Mesenchymal stem cell (in vitro differentiated cells and primary cell): ENCODE measurements at regions not wholly inside any gene's neighbourhood (a gene's known extent, or its start where the extent isn't known, plus 50 kb on each side); places are given as distances from the start of the nearest gene placed in this dataset.
"Not testable (repeated sequence)": the region's sequence is repeated elsewhere in the genome, so short reads cannot be mapped to it uniquely, and the experiment has no call there.

Source experiments
- DNase-seq: peaks from one replicate; pipeline ENCODE4 v3.0.0-alpha.2; 2013
- H2AFZ ChIP-seq: one replicate; pipeline ENCODE4 v1.6.1; 2013; ENCODE audit warnings: low read depth, mild to moderate bottlenecking, control low read depth, inconsistent platforms, low read length, moderate library complexity
- H2AK5ac ChIP-seq: 2 replicates; pipeline ENCODE4 v1.6.1; 2013; ENCODE audit warnings: low read length, moderate library complexity, mild to moderate bottlenecking, inconsistent platforms; ENCODE audit not compliant: severe bottlenecking
- H2BK120ac ChIP-seq: one replicate; pipeline ENCODE4 v1.6.1; 2013; ENCODE audit warnings: low read depth, mild to moderate bottlenecking, inconsistent platforms, low read length, moderate library complexity
- H2BK12ac ChIP-seq, 2 experiments: one replicate each; pipeline ENCODE4 v1.6.1; 2013; ENCODE audit warnings: inconsistent platforms in 2 of 2, low read length in 2 of 2, mild to moderate bottlenecking in 2 of 2, moderate library complexity in 2 of 2, control low read depth in 1 of 2
- H2BK15ac ChIP-seq: one replicate; pipeline ENCODE4 v1.6.1; 2013; ENCODE audit warnings: mild to moderate bottlenecking, low read depth, inconsistent platforms; ENCODE audit not compliant: poor library complexity, severe bottlenecking
- H2BK5ac ChIP-seq: 2 replicates; pipeline ENCODE4 v1.6.1; 2013; ENCODE audit warnings: low read depth, mild to moderate bottlenecking, low read length, control low read depth, inconsistent platforms; ENCODE audit not compliant: poor library complexity, severe bottlenecking
- H3K14ac ChIP-seq, 2 experiments: one replicate each; pipeline ENCODE4 v1.6.1; 2013; ENCODE audit warnings: inconsistent platforms in 2 of 2, low read length in 2 of 2, control low read depth in 1 of 2, mild to moderate bottlenecking in 1 of 2, moderate library complexity in 1 of 2
- H3K18ac ChIP-seq, 2 experiments: one replicate each; pipeline ENCODE4 v1.6.1; 2013; ENCODE audit warnings: inconsistent platforms in 2 of 2, low read length in 2 of 2, control low read depth in 1 of 2, low read depth in 1 of 2, mild to moderate bottlenecking in 1 of 2
- H3K23ac ChIP-seq, 2 experiments: one replicate each; pipeline ENCODE4 v1.6.1; 2013; ENCODE audit warnings: inconsistent platforms in 2 of 2, low read length in 2 of 2, mild to moderate bottlenecking in 2 of 2, moderate library complexity in 2 of 2, control low read depth in 1 of 2
- H3K27ac ChIP-seq: 2 replicates; pipeline ENCODE4 v1.5.1; 2013; ENCODE audit warnings: mild to moderate bottlenecking, moderate library complexity, low read length, control low read depth, inconsistent platforms; ENCODE audit not compliant: poor library complexity, severe bottlenecking
- H3K27me3 ChIP-seq, 2 experiments: 2 replicates each; pipeline versions ENCODE4 v1.6.1 to v1.7.0; 2013; ENCODE audit warnings: low read length in 2 of 2, mild to moderate bottlenecking in 2 of 2, moderate library complexity in 2 of 2, control low read depth in 1 of 2, inconsistent platforms in 1 of 2; ENCODE audit not compliant: control insufficient read depth in 1 of 2, insufficient read depth in 1 of 2
- H3K36me3 ChIP-seq, 2 experiments: 2 replicates each; pipeline versions ENCODE4 v1.6.1 to v1.7.0; 2013; ENCODE audit warnings: low read length in 2 of 2, control low read depth in 1 of 2, inconsistent platforms in 1 of 2, low read depth in 1 of 2, mild to moderate bottlenecking in 1 of 2; ENCODE audit not compliant: insufficient read depth in 2 of 2, control insufficient read depth in 1 of 2
- H3K4ac ChIP-seq, 2 experiments: one replicate each; pipeline ENCODE4 v1.6.1; 2013; ENCODE audit warnings: inconsistent platforms in 2 of 2, low read length in 2 of 2, mild to moderate bottlenecking in 2 of 2, moderate library complexity in 2 of 2, control low read depth in 1 of 2, low read depth in 1 of 2
- H3K4me1 ChIP-seq: 2 replicates; pipeline ENCODE4 v1.6.1; 2013; ENCODE audit warnings: low read depth, low read length, control low read depth; ENCODE audit not compliant: control insufficient read depth, insufficient read depth
- H3K4me2 ChIP-seq: 2 replicates; pipeline ENCODE4 v1.6.1; 2013; ENCODE audit warnings: low read length, mild to moderate bottlenecking, inconsistent platforms; ENCODE audit not compliant: poor library complexity, severe bottlenecking
- H3K4me3 ChIP-seq, 2 experiments: 2 replicates each; pipeline versions ENCODE4 v1.5.1 to v1.7.0; 2013; ENCODE audit warnings: low read length in 2 of 2, mild to moderate bottlenecking in 2 of 2, control low read depth in 1 of 2, low read depth in 1 of 2; ENCODE audit not compliant: insufficient read depth in 1 of 2
- H3K79me1 ChIP-seq: replicated peaks from 2 replicates; pipeline ENCODE4 v1.6.1; 2013; ENCODE audit warnings: mild to moderate bottlenecking, control low read depth, low read length, inconsistent platforms; ENCODE audit not compliant: poor library complexity, severe bottlenecking
- H3K9ac ChIP-seq: 2 replicates; pipeline ENCODE4 v1.7.0; 2013; ENCODE audit warnings: mild to moderate bottlenecking, low read length, moderate library complexity
- H3K9me3 ChIP-seq: 2 replicates; pipeline ENCODE4 v1.7.0; 2013; ENCODE audit warnings: mild to moderate bottlenecking, low read length; ENCODE audit not compliant: control insufficient read depth
- H4K8ac ChIP-seq: one replicate; pipeline ENCODE4 v1.6.1; 2013; ENCODE audit warnings: inconsistent platforms, mild to moderate bottlenecking, low read length, moderate library complexity
- H4K91ac ChIP-seq: one replicate; pipeline ENCODE4 v1.6.1; 2013; ENCODE audit warnings: mild to moderate bottlenecking, low read length, inconsistent platforms
- WGBS: methylation state at CpG from one replicate; pipeline ENCODE4 v1.1.7; 2013; ENCODE audit warnings: mixed read lengths; 5-methylcytosine and 5-hydroxymethylcytosine counted together

DNA sequence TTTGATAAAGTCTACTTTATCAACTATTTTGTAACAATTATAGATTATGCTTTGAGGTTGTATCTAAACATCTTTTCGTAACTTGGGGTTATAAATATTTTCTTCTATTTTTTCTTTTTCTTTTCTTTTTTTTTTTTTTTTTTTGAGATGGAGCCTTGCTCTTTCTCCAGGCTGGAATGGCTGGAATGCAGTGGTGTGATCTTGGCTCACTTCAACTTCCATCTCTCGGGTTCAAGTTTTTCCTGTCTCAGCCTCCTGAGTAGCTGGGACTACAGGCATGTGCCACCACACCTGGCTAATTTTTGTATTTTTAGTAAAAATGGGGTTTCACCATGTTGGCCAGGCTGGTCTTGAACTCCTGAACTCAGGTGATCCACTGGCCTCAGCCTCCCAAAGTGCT lies 108.8 kb downstream of the CDC14C start:
- 86% methylated on average over 1 of the region's 2 CpGs for WGBS
- not testable (repeated sequence) for H2BK15ac ChIP-seq, H3K4ac ChIP-seq, DNase-seq, H3K27me3 ChIP-seq, H2AK5ac ChIP-seq, H3K79me1 ChIP-seq, H4K8ac ChIP-seq, H3K18ac ChIP-seq, H3K14ac ChIP-seq, H2BK120ac ChIP-seq, H3K4me2 ChIP-seq, H4K91ac ChIP-seq, H3K36me3 ChIP-seq, H3K9me3 ChIP-seq, H3K9ac ChIP-seq, H2BK5ac ChIP-seq, H3K4me3 ChIP-seq, H2AFZ ChIP-seq, H3K23ac ChIP-seq, H2BK12ac ChIP-seq, H3K4me1 ChIP-seq, H3K27ac ChIP-seq

- no peak overlapping the region for H2AFZ ChIP-seq
- H3K4ac ChIP-seq, result no peak overlapping the region
- no peaks in the 10 kb centered on the region for H3K27me3 ChIP-seq
- H3K4me2 ChIP-seq, result no peak overlapping the region
- H2BK15ac ChIP-seq, result no peak overlapping the region
- H2BK12ac ChIP-seq, result no peak overlapping the region
- no peaks in the 10 kb centered on the region for H3K36me3 ChIP-seq
- H3K9ac ChIP-seq, result no peak overlapping the region
- no peak overlapping the region for H3K4me3 ChIP-seq
- 51% methylated on average over 2 of the region's 2 CpGs for WGBS
- H2AK5ac ChIP-seq, result no peak overlapping the region
- no peak for DNase-seq
- H3K18ac ChIP-seq, result no peak overlapping the region
- H3K9me3 ChIP-seq, result no peaks in the 10 kb centered on the region
- no peak overlapping the region for H3K27ac ChIP-seq
- H3K79me1 ChIP-seq, result no peaks in the 10 kb centered on the region
- H2BK120ac ChIP-seq, result no peak overlapping the region
- H3K4me1 ChIP-seq, result no peaks in the 10 kb centered on the region
- H4K8ac ChIP-seq, result no peak overlapping the region
- no peak overlapping the region for H3K14ac ChIP-seq
- H3K23ac ChIP-seq, result no peak overlapping the region
- no peak overlapping the region for H2BK5ac ChIP-seq
- no peak overlapping the region for H4K91ac ChIP-seq
Observed at GRCh38 chr7:49037346-49038210, 113.2 kb downstream of the CDC14C start.

DNA sequence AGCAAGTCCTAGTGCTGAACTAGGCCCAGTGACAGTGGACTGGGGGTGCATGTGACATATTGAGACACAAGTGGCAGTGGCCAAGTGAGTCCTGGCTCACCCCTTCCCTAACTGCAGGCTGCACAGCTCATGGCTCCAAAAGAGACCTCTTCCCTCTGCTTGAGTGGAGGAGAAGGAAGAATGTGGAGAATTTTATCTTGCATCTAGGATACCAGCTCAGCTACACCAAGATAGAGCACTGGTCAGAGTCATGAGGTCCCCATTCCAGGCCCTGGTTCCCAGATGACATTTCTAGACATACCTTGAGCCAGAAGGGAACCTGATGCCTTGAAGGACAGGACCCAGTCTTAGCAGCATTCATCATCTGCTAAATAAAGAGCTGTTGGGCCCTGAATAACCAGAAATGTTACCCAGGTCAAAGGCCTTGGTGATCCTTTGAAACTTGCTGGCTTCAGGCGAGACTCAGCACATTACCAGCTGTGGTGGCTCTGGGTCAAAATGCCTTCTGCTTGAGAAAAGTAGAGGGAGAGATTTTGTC lies 114.5 kb downstream of the CDC14C start:
- H2AK5ac ChIP-seq, result no peak overlapping the region
- no peak overlapping the region for H4K8ac ChIP-seq
- H2BK120ac ChIP-seq, result no peak overlapping the region
- no peak overlapping the region for H2BK15ac ChIP-seq
- WGBS, result 48% methylated on average over 1 of the region's 1 CpG
- H3K4me3 ChIP-seq, result no peak overlapping the region
- H3K27ac ChIP-seq, result no peak overlapping the region
- H3K23ac ChIP-seq, result no peak overlapping the region
- no peak overlapping the region for H2BK12ac ChIP-seq
- no peak overlapping the region for H3K4me2 ChIP-seq
- no peak overlapping the region for H3K4ac ChIP-seq
- no peak for DNase-seq
- no peak overlapping the region for H2BK5ac ChIP-seq
- H2AFZ ChIP-seq, result no peak overlapping the region
- H3K9me3 ChIP-seq, result no peaks in the 10 kb centered on the region
- no peak overlapping the region for H3K14ac ChIP-seq
- H3K9ac ChIP-seq, result no peak overlapping the region
- H4K91ac ChIP-seq, result no peak overlapping the region
- H3K27me3 ChIP-seq, result no peaks in the 10 kb centered on the region
- no peaks in the 10 kb centered on the region for H3K36me3 ChIP-seq
- H3K79me1 ChIP-seq, result no peaks in the 10 kb centered on the region
- H3K18ac ChIP-seq, result no peak overlapping the region
- no peaks in the 10 kb centered on the region for H3K4me1 ChIP-seq

DNA sequence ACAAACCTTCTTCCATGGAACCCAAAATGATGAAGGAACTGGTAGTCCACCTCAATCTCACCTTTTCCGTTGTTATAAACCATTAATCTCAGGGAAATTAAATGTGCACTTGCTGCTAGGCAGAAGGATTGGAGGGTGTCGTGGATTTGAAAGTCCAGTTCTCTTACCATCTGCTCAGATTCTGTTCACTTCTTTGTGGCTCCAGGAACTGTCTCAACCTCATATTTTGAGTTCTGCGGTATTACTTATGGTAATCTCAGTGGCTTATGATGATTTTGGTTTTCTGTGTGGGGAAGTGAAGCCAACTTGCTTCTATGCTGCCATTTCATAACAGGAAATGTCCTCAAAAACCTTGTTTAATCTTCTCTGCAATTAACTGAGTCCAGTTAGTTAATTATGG lies 136.4 kb downstream of the CDC14C start:
- Histone ChIP-seq H3K9me3 (peaks cover 7% of the 10 kb centered on the region), H3K36me3 (no peaks in the 10 kb centered on the region), H2AFZ (no peak overlapping the region), H4K91ac (no peak overlapping the region), H2BK5ac (no peak overlapping the region), H2BK120ac (no peak overlapping the region), H2AK5ac (no peak overlapping the region), H3K79me1 (no peaks in the 10 kb centered on the region), H3K4me3 (no peak overlapping the region), H2BK15ac (no peak overlapping the region), H3K9ac (no peak overlapping the region), H3K18ac (no peak overlapping the region), H3K4me2 (no peak overlapping the region), H3K14ac (no peak overlapping the region), H3K4ac (no peak overlapping the region), H3K4me1 (no peaks in the 10 kb centered on the region), H4K8ac (no peak overlapping the region), H3K27ac (no peak overlapping the region), H3K27me3 (no peaks in the 10 kb centered on the region), H2BK12ac (no peak overlapping the region), H3K23ac (no peak overlapping the region)
- 46% methylated on average over 2 of the region's 3 CpGs for WGBS
- DNase-seq, result no peak
